NCI-H774 (cell line): ENCODE measurements at regions not wholly inside any gene's neighbourhood (a gene's known extent, or its start where the extent isn't known, plus 50 kb on each side); places are given as distances from the start of the nearest gene placed in this dataset.
"Not testable (repeated sequence)": the region's sequence is repeated elsewhere in the genome, so short reads cannot be mapped to it uniquely, and the experiment has no call there.

Experiments used
- DNase-seq: peaks from one replicate; lab custom pipeline; 2025; lab: John Stamatoyannopoulos, UW

GRCh38 chr2:192539306-192539705 lies 344.6 kb upstream of the TMEFF2 start:
- DNase-seq = no peak

GRCh38 chr2:192536922-192537624 lies 342.3 kb upstream of the TMEFF2 start:
- DNase-seq = no peak

GRCh38 chr2:192535956-192536921 lies 341.5 kb upstream of the TMEFF2 start:
- no peak for DNase-seq

GRCh38 chr2:192534072-192534471 lies 339.3 kb upstream of the TMEFF2 start:
- no peak for DNase-seq

GRCh38 chr2:192524642-192525251 lies 330.0 kb upstream of the TMEFF2 start:
- not testable (repeated sequence) for DNase-seq

- not testable (repeated sequence) for DNase-seq
Observed at GRCh38 chr2:192524214-192524613, 329.5 kb upstream of the TMEFF2 start.

- DNase-seq = no peak
Observed at GRCh38 chr2:192515937-192516336, 321.2 kb upstream of the TMEFF2 start.

- DNase-seq = no peak
Observed at GRCh38 chr2:192513575-192513974, 318.8 kb upstream of the TMEFF2 start.

- DNase-seq = not testable (repeated sequence)
Observed at GRCh38 chr2:192507836-192508450, 313.2 kb upstream of the TMEFF2 start.

GRCh38 chr2:192500550-192501200 lies 305.9 kb upstream of the TMEFF2 start:
- DNase-seq = no peak

- no peak for DNase-seq
Observed at GRCh38 chr2:192499476-192499875, 304.7 kb upstream of the TMEFF2 start.

- no peak for DNase-seq
Observed at GRCh38 chr2:192498747-192499146, 304.0 kb upstream of the TMEFF2 start.

GRCh38 chr2:192488158-192488557 lies 293.4 kb upstream of the TMEFF2 start:
- not testable (repeated sequence) for DNase-seq

- DNase-seq = no peak
Observed at GRCh38 chr2:192487636-192488035, 292.9 kb upstream of the TMEFF2 start.

- no peak for DNase-seq
Observed at GRCh38 chr2:192484903-192485302, 290.2 kb upstream of the TMEFF2 start.

- DNase-seq = no peak
Observed at GRCh38 chr2:192480984-192481383, 286.3 kb upstream of the TMEFF2 start.

- no peak for DNase-seq
Observed at GRCh38 chr2:192473331-192473730, 278.6 kb upstream of the TMEFF2 start.

GRCh38 chr2:192471982-192472381 lies 277.2 kb upstream of the TMEFF2 start:
- no peak for DNase-seq

- no peak for DNase-seq
Observed at GRCh38 chr2:192469612-192470011, 274.9 kb upstream of the TMEFF2 start.

- no peak for DNase-seq
Observed at GRCh38 chr2:192467953-192468660, 273.4 kb upstream of the TMEFF2 start.

GRCh38 chr2:192465141-192465540 lies 270.4 kb upstream of the TMEFF2 start:
- DNase-seq = no peak
